Heart left ventricle (tissue), 13 donors: ENCODE measurements at regions not wholly inside any gene's neighbourhood (a gene's known extent, or its start where the extent isn't known, plus 50 kb on each side); places are given as distances from the start of the nearest gene placed in this dataset.

Source experiments
- CTCF ChIP-seq, 12 donors: fragments of 200-600 bp; sonication (generic) in 4 of 12; IDR thresholded peaks; one replicate each; pipeline versions ENCODE4 v1.5.0 to v1.8.0; 2018 to 2022; ENCODE audit warnings: antibody characterized with exemption in 12 of 12, mild to moderate bottlenecking in 5 of 12
- POLR2A ChIP-seq, 2 donors: fragments of 450-650 bp; IDR thresholded peaks; one replicate each; pipeline ENCODE4 v1.6.1; 2017; ENCODE audit warnings: antibody characterized with exemption in 2 of 2, mild to moderate bottlenecking in 2 of 2, moderate library complexity in 2 of 2
- donor health status: ischemic (EF 13 %, LVEDD 7.1; RV severe dilation, severe dysfunction).
- donor health status: DM: no; HTN: yes; CAD: no.
- donor health status: DM: no; HTN: no; CAD: no.
- donor health status: ischemic (EF 25% LVEDD 6.9; RV normal size, moderate dysfunction).
- donor health status: ischemic (EF 25% LVEDD 5.7; RV mildly dilated, moderate dysfunction).
- donor health status: ischemic (EF 35%, LVEDD 5.7; RV mildly dilated, moderate dysfunction).
- donor health status: nonischemic (EF 11% LVEDD 7.7; RV severe dilation, severe dysfunction).
- donor health status: DM: yes; HTN: yes; CAD: no.
- donor health status: PGD.
- donor health status: ischemic (EF 29% LVEDD 5.4; RV normal size, mild dysfunction).
- donor health status: nonischemic (EF 23%, LVEDD 6.1; RV moderate dilation, normal function).

GRCh38 chrX:5290635-5291034 is 938.0 kb downstream of the NLGN4X start:
- TF ChIP-seq CTCF (IDR thresholded peaks at IDR 0.05) (no peak), POLR2A (IDR thresholded peaks at IDR 0.05) (no peak)
